GM23338 (cell line): ENCODE measurements at regions not wholly inside any gene's neighbourhood (a gene's known extent, or its start where the extent isn't known, plus 50 kb on each side); places are given as distances from the start of the nearest gene placed in this dataset.

Experiments
- ATAC-seq: fragments of 200-7000 bp; cut with Tn5 transposase; 3 replicates; pipeline ENCODE4 v1.9.1; 2020
- DNase-seq: peaks from one replicate; pipeline ENCODE4 v3.0.0-alpha.2; 2015; ENCODE audit warnings: low spot score
- H2AFZ ChIP-seq: fragments of 200-600 bp; sonication (generic); 2 replicates; pipeline ENCODE4 v1.8.0; 2016; ENCODE audit warnings: antibody characterized with exemption, mild to moderate bottlenecking, moderate library complexity
- H3F3A ChIP-seq: fragments of 200-600 bp; sonication (generic); replicated peaks from 2 replicates; pipeline ENCODE4 v1.8.0; 2017; ENCODE audit warnings: antibody characterized with exemption, mixed run types, low read depth
- H3K27ac ChIP-seq: fragments of 200-600 bp; sonication (generic); 2 replicates; pipeline ENCODE4 v1.6.1; 2016; ENCODE audit warnings: low read depth
- H3K27me3 ChIP-seq: fragments of 200-600 bp; sonication (generic); 2 replicates; pipeline ENCODE4 v1.8.0; 2016; ENCODE audit warnings: mild to moderate bottlenecking, mixed run types, moderate library complexity; ENCODE audit not compliant: insufficient read depth
- H3K36me3 ChIP-seq: fragments of 200-600 bp; sonication (generic); 2 replicates; pipeline ENCODE4 v1.8.0; 2016; ENCODE audit warnings: mild to moderate bottlenecking; ENCODE audit not compliant: insufficient read depth
- H3K4me1 ChIP-seq: fragments of 200-600 bp; sonication (generic); 2 replicates; pipeline ENCODE4 v1.8.0; 2016; ENCODE audit warnings: mild to moderate bottlenecking, moderate library complexity; ENCODE audit not compliant: insufficient read depth
- H3K4me2 ChIP-seq: fragments of 200-600 bp; sonication (generic); 2 replicates; pipeline ENCODE4 v1.7.1; 2017; ENCODE audit warnings: mixed run types
- H3K4me3 ChIP-seq: fragments of 200-600 bp; sonication (generic); 2 replicates; pipeline ENCODE4 v1.6.1; 2016; ENCODE audit warnings: mixed run types
- H3K79me2 ChIP-seq: fragments of 200-600 bp; sonication (generic); replicated peaks from 2 replicates; pipeline ENCODE4 v1.8.0; 2017; ENCODE audit warnings: mild to moderate bottlenecking; ENCODE audit not compliant: insufficient read depth
- H3K9me2 ChIP-seq: fragments of 200-600 bp; sonication (generic); 2 replicates; pipeline ENCODE4 v1.8.0; 2017; ENCODE audit not compliant: insufficient read depth
- H4K20me1 ChIP-seq: fragments of 200-600 bp; sonication (generic); replicated peaks from 2 replicates; pipeline ENCODE4 v1.8.0; 2017; ENCODE audit warnings: mild to moderate bottlenecking; ENCODE audit not compliant: insufficient read depth
- H3K27ac Mint-ChIP-seq: 2 replicates; pipeline ENCODE4 v1.8.0; 2020; ENCODE audit warnings: inconsistent platforms, mild to moderate bottlenecking, moderate library complexity, mixed read lengths
- H3K27me3 Mint-ChIP-seq: 3 replicates; pipeline ENCODE4 v1.8.0; 2022; ENCODE audit warnings: low read depth, mild to moderate bottlenecking, moderate library complexity, mixed read lengths, inconsistent platforms; ENCODE audit not compliant: insufficient read depth, poor library complexity
- H3K36me3 Mint-ChIP-seq: 3 replicates; pipeline ENCODE4 v1.8.0; 2021; ENCODE audit warnings: low read depth, mild to moderate bottlenecking, inconsistent platforms, moderate library complexity, mixed read lengths
- H3K4me1 Mint-ChIP-seq: 3 replicates; pipeline ENCODE4 v1.8.0; 2020; ENCODE audit warnings: mild to moderate bottlenecking, inconsistent platforms, mixed read lengths
- H3K4me3 Mint-ChIP-seq: 3 replicates; pipeline ENCODE4 v1.8.0; 2021; ENCODE audit warnings: moderate library complexity, mild to moderate bottlenecking, inconsistent platforms, mixed read lengths
- H3K9me3 Mint-ChIP-seq: 3 replicates; pipeline ENCODE4 v1.8.0; 2020; ENCODE audit warnings: moderate library complexity, mild to moderate bottlenecking, inconsistent platforms, mixed read lengths
- CREB1 ChIP-seq: fragments of 250-450 bp; sonication (Bioruptor Pico); IDR thresholded peaks from 2 replicates; pipeline ENCODE4 v1.5.0; 2020; ENCODE audit warnings: low read depth, mild to moderate bottlenecking, moderate library complexity
- CTCF ChIP-seq, 2 experiments: fragments of 200-600 bp in 1 of 2; sonication (generic) in 1 of 2; conservative IDR thresholded peaks; 2 replicates each; pipeline versions ENCODE4 v1.5.1 to v1.6.1; 2016 to 2017; ENCODE audit warnings: antibody characterized with exemption in 2 of 2, low read depth in 2 of 2, mild to moderate bottlenecking in 2 of 2, moderate library complexity in 1 of 2
- EZH2 ChIP-seq: fragments of 200-600 bp; sonication (generic); IDR thresholded peaks from one replicate; pipeline ENCODE4 v1.8.0; 2017; ENCODE audit warnings: antibody characterized with exemption, mild to moderate bottlenecking, low read depth; ENCODE audit not compliant: unreplicated experiment
- EZH2phosphoT487 ChIP-seq: fragments of 200-600 bp; sonication (generic); IDR thresholded peaks from one replicate; pipeline ENCODE4 v1.8.1; 2018; ENCODE audit warnings: antibody characterized with exemption; ENCODE audit not compliant: unreplicated experiment
- JUNB ChIP-seq: IDR thresholded peaks from one replicate; pipeline ENCODE4 v1.6.1; 2016; ENCODE audit warnings: antibody characterized with exemption; ENCODE audit not compliant: unreplicated experiment
- NANOG ChIP-seq: IDR thresholded peaks from 2 replicates; pipeline ENCODE4 v1.6.1; 2016; ENCODE audit warnings: antibody characterized with exemption, borderline replicate concordance
- REST ChIP-seq: IDR thresholded peaks from one replicate; pipeline ENCODE4 v1.6.1; 2018; ENCODE audit warnings: antibody characterized with exemption; ENCODE audit not compliant: unreplicated experiment
- STAT1 ChIP-seq: IDR thresholded peaks from one replicate; pipeline ENCODE4 v1.6.1; 2016; ENCODE audit warnings: antibody characterized with exemption; ENCODE audit not compliant: unreplicated experiment
- ZNF114 ChIP-seq: fragments of 250-450 bp; sonication (Bioruptor Pico); IDR thresholded peaks from 2 replicates; pipeline ENCODE4 v1.5.0; 2020; ENCODE audit warnings: mild to moderate bottlenecking, moderate library complexity
- ZNF331 ChIP-seq: fragments of 250-450 bp; sonication (Bioruptor Pico); IDR thresholded peaks from 2 replicates; pipeline ENCODE4 v1.5.0; 2020; ENCODE audit warnings: low read depth, mild to moderate bottlenecking, moderate library complexity
- TF ChIP-seq, protein P1 (sequence below): IDR thresholded peaks from 2 replicates; pipeline ENCODE4 v1.6.1; 2016; ENCODE audit warnings: antibody characterized with exemption

GRCh38 chr2:12211326-12212175, 465.1 kb downstream of the LPIN1 start:
- H3K27ac Mint-ChIP-seq: no peak overlapping the region
- no peak overlapping the region for H3K4me3 ChIP-seq
- no peak overlapping the region for H3K4me3 Mint-ChIP-seq

DNA sequence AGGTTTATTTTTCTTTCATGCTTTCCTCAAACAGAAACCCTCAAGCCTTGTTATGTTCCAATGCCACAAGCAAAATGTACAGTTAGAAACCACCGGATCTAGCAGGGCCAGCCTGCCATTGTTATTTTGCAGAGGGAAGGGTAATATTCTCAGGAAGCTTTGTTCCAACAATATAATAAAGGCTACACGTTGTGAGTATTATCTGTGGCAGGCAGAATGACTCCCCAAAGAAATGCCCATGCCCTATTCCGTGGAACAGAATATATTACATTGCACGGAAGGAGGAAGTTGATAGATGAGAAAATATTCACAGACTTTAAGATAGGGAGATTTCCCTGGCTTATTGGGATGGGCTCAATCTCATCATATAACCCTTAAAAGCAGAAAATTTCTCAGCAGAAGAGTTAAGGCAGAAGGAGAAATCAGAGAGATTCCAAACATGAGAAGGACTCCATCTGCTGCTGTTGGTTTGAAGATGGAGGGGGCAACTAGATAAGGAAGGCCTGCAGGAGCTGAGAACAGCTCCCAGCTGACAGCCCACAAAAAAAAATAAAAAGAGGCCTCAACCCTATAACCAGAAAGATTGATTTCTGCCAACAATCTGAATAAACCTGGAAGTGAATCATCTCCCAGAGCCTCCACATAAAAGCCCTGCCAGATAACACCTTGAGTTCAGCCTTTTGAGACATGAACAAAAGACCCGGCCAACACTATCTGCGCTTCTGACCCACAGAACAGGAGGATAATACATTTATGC, 466.6 kb downstream of the LPIN1 start:
- peak overlapping the region; percentile 47; the same call in 1 of the 2 replicates for H2AFZ ChIP-seq
- H3K79me2 ChIP-seq: no peaks in the 10 kb centered on the region
- Mint-ChIP-seq H3K36me3 (no peaks in the 10 kb centered on the region), H3K4me3 (no peak overlapping the region), H3K27me3 (no peaks in the 10 kb centered on the region), H3K9me3 (no peaks in the 10 kb centered on the region; the same call in 2 of the 3 replicates), H3K4me1 (no peaks in the 10 kb centered on the region), H3K27ac (no peak overlapping the region)
- ATAC-seq (no peak), DNase-seq (no peak)
- no peak overlapping the region for H3K4me3 ChIP-seq
- H3F3A ChIP-seq: no peaks in the 10 kb centered on the region
- no peaks in the 10 kb centered on the region for H3K36me3 ChIP-seq
- no peaks in the 10 kb centered on the region for H4K20me1 ChIP-seq
- H3K27ac ChIP-seq: no peak overlapping the region
- H3K4me1 ChIP-seq: no peaks in the 10 kb centered on the region
- peaks cover 11% of the 10 kb centered on the region; the same call in 1 of the 2 replicates for H3K9me2 ChIP-seq
- no peak overlapping the region for H3K4me2 ChIP-seq
- no peaks in the 10 kb centered on the region for H3K27me3 ChIP-seq
- TF ChIP-seq STAT1 (no peak), EZH2phosphoT487 (no peak), REST (no peak), CTCF (conservative IDR thresholded peaks at IDR 0.05; ENCODE audit: low read depth in 2 of 2) (no peak), NANOG (no peak)

More at GRCh38 chr2:12211326-12212175, 465.1 kb downstream of the LPIN1 start:
- Histone ChIP-seq H3K9me2 (peaks cover 15% of the 10 kb centered on the region; the same call in 1 of the 2 replicates), H3K27ac (no peak overlapping the region), H3K4me2 (no peak overlapping the region), H3K36me3 (no peaks in the 10 kb centered on the region), H3F3A (no peaks in the 10 kb centered on the region), H3K27me3 (no peaks in the 10 kb centered on the region), H4K20me1 (no peaks in the 10 kb centered on the region), H3K4me1 (no peaks in the 10 kb centered on the region), H3K79me2 (no peaks in the 10 kb centered on the region), H2AFZ (no peak overlapping the region)
- Mint-ChIP-seq H3K36me3 (no peaks in the 10 kb centered on the region), H3K27me3 (no peaks in the 10 kb centered on the region), H3K9me3 (no peaks in the 10 kb centered on the region; the same call in 2 of the 3 replicates), H3K4me1 (no peaks in the 10 kb centered on the region)
- TF ChIP-seq STAT1 (no peak), EZH2phosphoT487 (no peak), CREB1 (CRISPR knock-in tag) (no peak), CTCF (conservative IDR thresholded peaks at IDR 0.05; ENCODE audit: low read depth in 2 of 2) (no peak), ZNF331 (no peak), NANOG (no peak), JUNB (no peak), ZNF114 (CRISPR knock-in tag) (no peak), EZH2 (no peak)
- TF ChIP-seq, protein P1, sequence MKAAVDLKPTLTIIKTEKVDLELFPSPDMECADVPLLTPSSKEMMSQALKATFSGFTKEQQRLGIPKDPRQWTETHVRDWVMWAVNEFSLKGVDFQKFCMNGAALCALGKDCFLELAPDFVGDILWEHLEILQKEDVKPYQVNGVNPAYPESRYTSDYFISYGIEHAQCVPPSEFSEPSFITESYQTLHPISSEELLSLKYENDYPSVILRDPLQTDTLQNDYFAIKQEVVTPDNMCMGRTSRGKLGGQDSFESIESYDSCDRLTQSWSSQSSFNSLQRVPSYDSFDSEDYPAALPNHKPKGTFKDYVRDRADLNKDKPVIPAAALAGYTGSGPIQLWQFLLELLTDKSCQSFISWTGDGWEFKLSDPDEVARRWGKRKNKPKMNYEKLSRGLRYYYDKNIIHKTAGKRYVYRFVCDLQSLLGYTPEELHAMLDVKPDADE: no peak
- DNase-seq (no peak), ATAC-seq (no peak)
